ENCODE measurements at regions not wholly inside any gene's neighbourhood (a gene's known extent, or its start where the extent isn't known, plus 50 kb on each side); places are given as distances from the start of the nearest gene placed in this dataset.

GRCh38 chr18:34511435-34511834 is 198.7 kb upstream of the DTNA start:
- ChIA-PET POLR2A (no interaction called here), CTCF (ENCODE audit: low intra/inter-chr PET ratio, low total read pairs) (no interaction called here)
- H3K9me3 ChIP-seq (ENCODE audit: low read length), result no peaks in the 10 kb centered on the region
- FAIRE-seq, result no peak
- TF ChIP-seq ZNF205 (CRISPR knock-in tag; IDR thresholded peaks at IDR 0.05), result no peak
- TF ChIP-seq, protein P1, sequence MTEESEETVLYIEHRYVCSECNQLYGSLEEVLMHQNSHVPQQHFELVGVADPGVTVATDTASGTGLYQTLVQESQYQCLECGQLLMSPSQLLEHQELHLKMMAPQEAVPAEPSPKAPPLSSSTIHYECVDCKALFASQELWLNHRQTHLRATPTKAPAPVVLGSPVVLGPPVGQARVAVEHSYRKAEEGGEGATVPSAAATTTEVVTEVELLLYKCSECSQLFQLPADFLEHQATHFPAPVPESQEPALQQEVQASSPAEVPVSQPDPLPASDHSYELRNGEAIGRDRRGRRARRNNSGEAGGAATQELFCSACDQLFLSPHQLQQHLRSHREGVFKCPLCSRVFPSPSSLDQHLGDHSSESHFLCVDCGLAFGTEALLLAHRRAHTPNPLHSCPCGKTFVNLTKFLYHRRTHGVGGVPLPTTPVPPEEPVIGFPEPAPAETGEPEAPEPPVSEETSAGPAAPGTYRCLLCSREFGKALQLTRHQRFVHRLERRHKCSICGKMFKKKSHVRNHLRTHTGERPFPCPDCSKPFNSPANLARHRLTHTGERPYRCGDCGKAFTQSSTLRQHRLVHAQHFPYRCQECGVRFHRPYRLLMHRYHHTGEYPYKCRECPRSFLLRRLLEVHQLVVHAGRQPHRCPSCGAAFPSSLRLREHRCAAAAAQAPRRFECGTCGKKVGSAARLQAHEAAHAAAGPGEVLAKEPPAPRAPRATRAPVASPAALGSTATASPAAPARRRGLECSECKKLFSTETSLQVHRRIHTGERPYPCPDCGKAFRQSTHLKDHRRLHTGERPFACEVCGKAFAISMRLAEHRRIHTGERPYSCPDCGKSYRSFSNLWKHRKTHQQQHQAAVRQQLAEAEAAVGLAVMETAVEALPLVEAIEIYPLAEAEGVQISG (CRISPR knock-in tag; IDR thresholded peaks at IDR 0.05), result no peak
- no peak for TF ChIP-seq ASH2L (IDR thresholded peaks at IDR 0.05; ENCODE audit: insufficient read length, low read depth, low read length)
- no peak for TF ChIP-seq STAT6 (CRISPR knock-in tag; IDR thresholded peaks at IDR 0.05; ENCODE audit: borderline replicate concordance)
- no peak for TF ChIP-seq ZMYM4 (CRISPR knock-in tag; IDR thresholded peaks at IDR 0.05)
- TF ChIP-seq, protein P2, sequence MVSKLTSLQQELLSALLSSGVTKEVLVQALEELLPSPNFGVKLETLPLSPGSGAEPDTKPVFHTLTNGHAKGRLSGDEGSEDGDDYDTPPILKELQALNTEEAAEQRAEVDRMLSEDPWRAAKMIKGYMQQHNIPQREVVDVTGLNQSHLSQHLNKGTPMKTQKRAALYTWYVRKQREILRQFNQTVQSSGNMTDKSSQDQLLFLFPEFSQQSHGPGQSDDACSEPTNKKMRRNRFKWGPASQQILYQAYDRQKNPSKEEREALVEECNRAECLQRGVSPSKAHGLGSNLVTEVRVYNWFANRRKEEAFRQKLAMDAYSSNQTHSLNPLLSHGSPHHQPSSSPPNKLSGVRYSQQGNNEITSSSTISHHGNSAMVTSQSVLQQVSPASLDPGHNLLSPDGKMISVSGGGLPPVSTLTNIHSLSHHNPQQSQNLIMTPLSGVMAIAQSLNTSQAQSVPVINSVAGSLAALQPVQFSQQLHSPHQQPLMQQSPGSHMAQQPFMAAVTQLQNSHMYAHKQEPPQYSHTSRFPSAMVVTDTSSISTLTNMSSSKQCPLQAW (CRISPR knock-in tag; IDR thresholded peaks at IDR 0.05), result no peak
- TF ChIP-seq ZFP62 (CRISPR knock-in tag; IDR thresholded peaks at IDR 0.05), result no peak
- TF ChIP-seq ZNF446 (CRISPR knock-in tag; IDR thresholded peaks at IDR 0.05), result no peak
- no peak for TF ChIP-seq TFDP1 (CRISPR knock-in tag; IDR thresholded peaks at IDR 0.05; ENCODE audit: borderline replicate concordance)
- TF ChIP-seq KDM3A (CRISPR knock-in tag; IDR thresholded peaks at IDR 0.05; ENCODE audit: low read depth), result no peak
- TF ChIP-seq ZNF891 (CRISPR knock-in tag; IDR thresholded peaks at IDR 0.05), result no peak
- TF ChIP-seq ZNF501 (CRISPR knock-in tag; IDR thresholded peaks at IDR 0.05), result no peak
- no peak for TF ChIP-seq ERF (CRISPR knock-in tag; IDR thresholded peaks at IDR 0.05)
- TF ChIP-seq ETS1 (CRISPR knock-in tag; IDR thresholded peaks at IDR 0.05), result no peak
- TF ChIP-seq ZNF33A (CRISPR knock-in tag; IDR thresholded peaks at IDR 0.05; ENCODE audit: borderline replicate concordance), result no peak
- H3K4me1 ChIP-seq (ENCODE audit: insufficient read depth, low read length), result no peaks in the 10 kb centered on the region
- in situ Hi-C loops (cut with HindIII; ENCODE audit: extremely low pct_ligation_motif_present, low pct_unique_long_range_greater_than_20kb), result no loop called here
- no peak for DNase-seq (ENCODE audit: low spot score)
- no peaks in the 10 kb centered on the region for H3K36me3 ChIP-seq (replicated peaks in 1 of 2; ENCODE audit: control insufficient read depth in 1 of 2, insufficient read depth in 2 of 2, low read length in 2 of 2)
- no peak overlapping the region for H2AFZ ChIP-seq (ENCODE audit: low read length)
- H3K4me2 ChIP-seq (ENCODE audit: low read depth, low read length), result no peak overlapping the region
- H4K20me1 ChIP-seq (ENCODE audit: insufficient read depth, low read length), result no peaks in the 10 kb centered on the region
- H3K79me2 ChIP-seq (ENCODE audit: insufficient read depth, low read length), result no peaks in the 10 kb centered on the region
- H3K9ac ChIP-seq (ENCODE audit: insufficient read depth, low read depth, low read length), result no peak overlapping the region
- H3K4me3 ChIP-seq (replicated peaks in 1 of 3; ENCODE audit: insufficient read depth in 1 of 3, low read depth in 2 of 3, low read length in 3 of 3), result no peak overlapping the region
- intact Hi-C loops (cut with micrococcal nuclease; ENCODE audit: unreplicated experiment), result no loop called here
- no peaks in the 10 kb centered on the region for H3K27me3 ChIP-seq (ENCODE audit: control insufficient read depth in 1 of 2, insufficient read depth in 2 of 2, low read length in 2 of 2)
- ATAC-seq, result no peak
- H3K27ac ChIP-seq (ENCODE audit: extremely low read length, insufficient read depth, low read length), result no peak overlapping the region
- no TSS peak for BruUV-seq (replicated peaks)
